WTC11 (cell line): ENCODE measurements at regions not wholly inside any gene's neighbourhood (a gene's known extent, or its start where the extent isn't known, plus 50 kb on each side); places are given as distances from the start of the nearest gene placed in this dataset.

Experiments
- ATAC-seq: fragments of 200-7000 bp; cut with Tn5 transposase; 2 replicates; pipeline ENCODE4 v1.10.0; 2021; ENCODE audit warnings: mild to moderate bottlenecking, moderate library complexity
- CTCF ChIA-PET: fragments of 300-600 bp; sonication (Branson Sonifier 250); formaldehyde crosslinking; loops from one replicate; lab custom pipeline; 2021; ENCODE audit warnings: antibody characterized with exemption; lab: Charles Lee
- POLR2A ChIA-PET: fragments of 350-600 bp; sonication (Branson Sonifier 250); formaldehyde crosslinking; loops from one replicate; lab custom pipeline; 2021; ENCODE audit warnings: antibody characterized with exemption; lab: Charles Lee
- DNase-seq: peaks from one replicate; pipeline ENCODE4 v3.0.0; 2021; ENCODE audit warnings: low spot score
- H3K27ac Mint-ChIP-seq: 2 replicates; pipeline ENCODE4 v1.8.0; 2021; ENCODE audit warnings: mixed read lengths
- H3K27me3 Mint-ChIP-seq: 2 replicates; pipeline ENCODE4 v1.8.0; 2021; ENCODE audit warnings: low read depth, mild to moderate bottlenecking, moderate library complexity, mixed read lengths
- H3K36me3 Mint-ChIP-seq: 2 replicates; pipeline ENCODE4 v1.8.0; 2021; ENCODE audit warnings: mixed read lengths
- H3K4me1 Mint-ChIP-seq: 2 replicates; pipeline ENCODE4 v1.8.0; 2022; ENCODE audit warnings: mixed read lengths
- H3K4me3 Mint-ChIP-seq: 2 replicates; pipeline ENCODE4 v1.8.0; 2021; ENCODE audit warnings: mild to moderate bottlenecking, moderate library complexity, mixed read lengths
- H3K9me3 Mint-ChIP-seq: 2 replicates; pipeline ENCODE4 v1.8.0; 2021; ENCODE audit warnings: mixed read lengths
- FOXJ3 ChIP-seq: sonication (generic); formaldehyde crosslinking; IDR thresholded peaks from 2 replicates; pipeline ENCODE4 v1.9.0; 2021; ENCODE audit warnings: missing genetic modification reagents, mild to moderate bottlenecking, borderline replicate concordance
- GABPB1 ChIP-seq: sonication (generic); formaldehyde crosslinking; IDR thresholded peaks from 2 replicates; pipeline ENCODE4 v1.8.1; 2023; ENCODE audit warnings: mild to moderate bottlenecking, missing genetic modification reagents
- IRF2 ChIP-seq: sonication (generic); formaldehyde crosslinking; IDR thresholded peaks from 2 replicates; pipeline ENCODE4 v1.8.0; 2022; ENCODE audit warnings: low read depth, missing genetic modification reagents, borderline replicate concordance
- MYBL2 ChIP-seq: sonication (generic); formaldehyde crosslinking; IDR thresholded peaks from 2 replicates; pipeline ENCODE4 v1.8.1; 2023; ENCODE audit warnings: mild to moderate bottlenecking, moderate library complexity, missing genetic modification reagents
- NFATC4 ChIP-seq: fragments of 250-450 bp; sonication (Bioruptor Pico); IDR thresholded peaks from 2 replicates; pipeline ENCODE4 v1.9.0; 2021; ENCODE audit warnings: mild to moderate bottlenecking
- NFYB ChIP-seq: sonication (generic); formaldehyde crosslinking; conservative IDR thresholded peaks from 2 replicates; pipeline ENCODE4 v1.8.0; 2022; ENCODE audit warnings: low read depth, missing genetic modification reagents
- NR3C1 ChIP-seq: sonication (generic); formaldehyde crosslinking; conservative IDR thresholded peaks from 2 replicates; pipeline ENCODE4 v1.8.1; 2023; ENCODE audit warnings: low read depth, mild to moderate bottlenecking, missing genetic modification reagents
- SMAD3 ChIP-seq: sonication (generic); formaldehyde crosslinking; IDR thresholded peaks from 2 replicates; pipeline ENCODE4 v1.8.0; 2022; ENCODE audit warnings: missing genetic modification reagents, mild to moderate bottlenecking, borderline replicate concordance
- TCF7 ChIP-seq: sonication (generic); formaldehyde crosslinking; IDR thresholded peaks from 2 replicates; pipeline ENCODE4 v1.8.0; 2022; ENCODE audit warnings: mild to moderate bottlenecking, low read depth, missing genetic modification reagents, moderate library complexity
- TEAD1 ChIP-seq: sonication (generic); formaldehyde crosslinking; IDR thresholded peaks from 2 replicates; pipeline ENCODE4 v1.8.0; 2022; ENCODE audit warnings: mild to moderate bottlenecking, missing genetic modification reagents
- TP53 ChIP-seq: sonication (generic); formaldehyde crosslinking; IDR thresholded peaks from 2 replicates; pipeline ENCODE4 v1.8.1; 2023; ENCODE audit warnings: mild to moderate bottlenecking, missing genetic modification reagents
- ZNF263 ChIP-seq: sonication (generic); formaldehyde crosslinking; IDR thresholded peaks from 2 replicates; pipeline ENCODE4 v1.8.1; 2022; ENCODE audit warnings: low read depth, mild to moderate bottlenecking, moderate library complexity, missing genetic modification reagents
- ZNF396 ChIP-seq: fragments of 250-450 bp; sonication (Bioruptor Pico); IDR thresholded peaks from 2 replicates; pipeline ENCODE4 v1.8.0; 2021; ENCODE audit warnings: mild to moderate bottlenecking, moderate library complexity, borderline replicate concordance
- TF ChIP-seq, protein P1 (sequence below): sonication (generic); formaldehyde crosslinking; IDR thresholded peaks from 2 replicates; pipeline ENCODE4 v1.8.0; 2022; ENCODE audit warnings: mild to moderate bottlenecking, missing genetic modification reagents
- TF ChIP-seq, protein P2 (sequence below): sonication (generic); formaldehyde crosslinking; IDR thresholded peaks from 2 replicates; pipeline ENCODE4 v1.8.1; 2022; ENCODE audit warnings: mild to moderate bottlenecking, moderate library complexity, missing genetic modification reagents
- TF ChIP-seq, protein P3 (sequence below): sonication (generic); formaldehyde crosslinking; IDR thresholded peaks from 2 replicates; pipeline ENCODE4 v1.8.0; 2023; ENCODE audit warnings: mild to moderate bottlenecking, missing genetic modification reagents
- TF ChIP-seq, protein P4 (sequence below): sonication (generic); formaldehyde crosslinking; IDR thresholded peaks from 2 replicates; pipeline ENCODE4 v1.8.0; 2023; ENCODE audit warnings: missing genetic modification reagents

DNA sequence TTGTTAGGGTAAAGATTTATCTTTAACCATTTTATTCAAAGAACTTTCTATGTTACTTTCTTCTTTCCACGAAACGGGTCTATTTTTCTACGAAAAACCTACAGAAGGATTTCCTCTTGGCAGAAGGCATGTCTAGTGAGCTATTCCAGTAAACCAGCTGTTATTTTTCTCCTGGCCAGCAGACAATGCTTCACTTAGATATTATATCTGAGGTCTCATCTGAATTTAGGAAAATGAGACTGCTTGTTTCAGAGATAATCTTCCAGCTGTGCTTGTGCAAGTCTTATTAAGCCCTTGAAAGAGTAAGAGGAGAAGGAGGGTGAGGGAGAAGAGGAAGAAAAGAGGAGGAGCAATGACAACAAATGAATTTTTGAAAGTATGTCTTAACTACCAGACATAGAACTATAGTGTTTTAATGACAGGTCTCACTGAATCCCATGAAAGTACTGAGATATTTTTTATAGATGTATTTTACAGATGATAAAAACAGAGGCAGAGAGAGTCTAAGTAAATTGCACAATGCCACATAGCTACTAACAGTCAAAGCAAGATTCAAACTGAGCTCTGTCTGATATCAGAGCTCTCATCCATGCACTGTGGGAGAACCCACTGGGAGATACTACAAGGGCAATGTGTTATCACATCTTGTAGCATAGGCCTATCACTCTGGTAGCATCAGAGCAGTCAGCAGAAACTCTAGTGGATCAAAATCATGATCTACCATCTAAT, 54.6 kb upstream of the SAMSN1 start:
- H3K4me1 Mint-ChIP-seq, result peaks cover 21% of the 10 kb centered on the region
- no peak for DNase-seq
- POLR2A ChIA-PET, result interaction anchor here (1.0 kb wide), 1 partner anchor 17 kb away, joined by 4 read pairs; no protein-coding TSS in a partner anchor

DNA sequence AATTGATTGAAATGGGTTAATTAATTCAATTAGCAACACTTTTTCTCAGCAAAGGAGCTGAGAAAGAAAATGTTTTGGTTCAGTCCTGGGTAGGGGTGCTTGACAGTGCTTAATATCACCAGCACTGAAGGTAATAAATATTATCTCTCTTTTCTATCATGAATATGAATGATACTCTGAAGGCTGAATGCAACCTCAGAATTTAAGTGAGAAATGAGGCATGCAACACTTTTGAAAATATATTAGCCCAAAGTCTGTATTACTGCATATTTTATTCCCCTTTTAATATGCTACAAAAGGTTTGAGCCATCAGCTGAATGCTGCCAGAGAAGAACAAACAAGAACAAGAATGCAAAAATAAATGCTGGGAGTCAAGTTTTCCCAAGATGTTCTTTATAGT, 52.0 kb upstream of the SAMSN1 start:
- Mint-ChIP-seq H3K27ac (no peak overlapping the region), H3K4me3 (no peak overlapping the region), H3K9me3 (peaks cover 44% of the 10 kb centered on the region), H3K4me1 (peaks cover 16% of the 10 kb centered on the region), H3K36me3 (peaks cover 35% of the 10 kb centered on the region), H3K27me3 (peaks cover 2% of the 10 kb centered on the region)
- no peak for ATAC-seq
- ChIA-PET POLR2A (no interaction called here), CTCF (no interaction called here)
- TF ChIP-seq IRF2 (CRISPR knock-in tag), result no peak
- TF ChIP-seq TP53 (CRISPR knock-in tag), result no peak
- no peak for TF ChIP-seq NFYB (CRISPR knock-in tag)
- TF ChIP-seq SMAD3 (CRISPR knock-in tag), result no peak
- no peak for TF ChIP-seq FOXJ3 (CRISPR knock-in tag)
- no peak for TF ChIP-seq TCF7 (CRISPR knock-in tag)
- TF ChIP-seq, protein P1, sequence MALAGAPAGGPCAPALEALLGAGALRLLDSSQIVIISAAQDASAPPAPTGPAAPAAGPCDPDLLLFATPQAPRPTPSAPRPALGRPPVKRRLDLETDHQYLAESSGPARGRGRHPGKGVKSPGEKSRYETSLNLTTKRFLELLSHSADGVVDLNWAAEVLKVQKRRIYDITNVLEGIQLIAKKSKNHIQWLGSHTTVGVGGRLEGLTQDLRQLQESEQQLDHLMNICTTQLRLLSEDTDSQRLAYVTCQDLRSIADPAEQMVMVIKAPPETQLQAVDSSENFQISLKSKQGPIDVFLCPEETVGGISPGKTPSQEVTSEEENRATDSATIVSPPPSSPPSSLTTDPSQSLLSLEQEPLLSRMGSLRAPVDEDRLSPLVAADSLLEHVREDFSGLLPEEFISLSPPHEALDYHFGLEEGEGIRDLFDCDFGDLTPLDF (CRISPR knock-in tag), result no peak
- no peak for TF ChIP-seq MYBL2 (CRISPR knock-in tag)
- no peak for TF ChIP-seq ZNF396 (CRISPR knock-in tag)
- no peak for TF ChIP-seq GABPB1 (CRISPR knock-in tag)
- TF ChIP-seq, protein P2, sequence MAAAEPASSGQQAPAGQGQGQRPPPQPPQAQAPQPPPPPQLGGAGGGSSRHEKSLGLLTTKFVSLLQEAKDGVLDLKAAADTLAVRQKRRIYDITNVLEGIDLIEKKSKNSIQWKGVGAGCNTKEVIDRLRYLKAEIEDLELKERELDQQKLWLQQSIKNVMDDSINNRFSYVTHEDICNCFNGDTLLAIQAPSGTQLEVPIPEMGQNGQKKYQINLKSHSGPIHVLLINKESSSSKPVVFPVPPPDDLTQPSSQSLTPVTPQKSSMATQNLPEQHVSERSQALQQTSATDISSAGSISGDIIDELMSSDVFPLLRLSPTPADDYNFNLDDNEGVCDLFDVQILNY (CRISPR knock-in tag), result no peak
- no peak for DNase-seq

More for the DNA sequence above, 54.6 kb upstream of the SAMSN1 start:
- Mint-ChIP-seq H3K4me3 (no peak overlapping the region), H3K27me3 (no peaks in the 10 kb centered on the region; the same call in 1 of the 2 replicates), H3K36me3 (peaks cover 36% of the 10 kb centered on the region), H3K9me3 (peaks cover 36% of the 10 kb centered on the region), H3K27ac (no peak overlapping the region)
- no peak for ATAC-seq
- CTCF ChIA-PET, result no interaction called here
- TF ChIP-seq, protein P3, sequence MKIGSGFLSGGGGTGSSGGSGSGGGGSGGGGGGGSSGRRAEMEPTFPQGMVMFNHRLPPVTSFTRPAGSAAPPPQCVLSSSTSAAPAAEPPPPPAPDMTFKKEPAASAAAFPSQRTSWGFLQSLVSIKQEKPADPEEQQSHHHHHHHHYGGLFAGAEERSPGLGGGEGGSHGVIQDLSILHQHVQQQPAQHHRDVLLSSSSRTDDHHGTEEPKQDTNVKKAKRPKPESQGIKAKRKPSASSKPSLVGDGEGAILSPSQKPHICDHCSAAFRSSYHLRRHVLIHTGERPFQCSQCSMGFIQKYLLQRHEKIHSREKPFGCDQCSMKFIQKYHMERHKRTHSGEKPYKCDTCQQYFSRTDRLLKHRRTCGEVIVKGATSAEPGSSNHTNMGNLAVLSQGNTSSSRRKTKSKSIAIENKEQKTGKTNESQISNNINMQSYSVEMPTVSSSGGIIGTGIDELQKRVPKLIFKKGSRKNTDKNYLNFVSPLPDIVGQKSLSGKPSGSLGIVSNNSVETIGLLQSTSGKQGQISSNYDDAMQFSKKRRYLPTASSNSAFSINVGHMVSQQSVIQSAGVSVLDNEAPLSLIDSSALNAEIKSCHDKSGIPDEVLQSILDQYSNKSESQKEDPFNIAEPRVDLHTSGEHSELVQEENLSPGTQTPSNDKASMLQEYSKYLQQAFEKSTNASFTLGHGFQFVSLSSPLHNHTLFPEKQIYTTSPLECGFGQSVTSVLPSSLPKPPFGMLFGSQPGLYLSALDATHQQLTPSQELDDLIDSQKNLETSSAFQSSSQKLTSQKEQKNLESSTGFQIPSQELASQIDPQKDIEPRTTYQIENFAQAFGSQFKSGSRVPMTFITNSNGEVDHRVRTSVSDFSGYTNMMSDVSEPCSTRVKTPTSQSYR, result no peak
- TF ChIP-seq, protein P4, sequence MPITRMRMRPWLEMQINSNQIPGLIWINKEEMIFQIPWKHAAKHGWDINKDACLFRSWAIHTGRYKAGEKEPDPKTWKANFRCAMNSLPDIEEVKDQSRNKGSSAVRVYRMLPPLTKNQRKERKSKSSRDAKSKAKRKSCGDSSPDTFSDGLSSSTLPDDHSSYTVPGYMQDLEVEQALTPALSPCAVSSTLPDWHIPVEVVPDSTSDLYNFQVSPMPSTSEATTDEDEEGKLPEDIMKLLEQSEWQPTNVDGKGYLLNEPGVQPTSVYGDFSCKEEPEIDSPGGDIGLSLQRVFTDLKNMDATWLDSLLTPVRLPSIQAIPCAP (CRISPR knock-in tag), result no peak
- no peak for TF ChIP-seq NFYB (CRISPR knock-in tag)
- TF ChIP-seq ZNF263, result no peak
- TF ChIP-seq TEAD1 (CRISPR knock-in tag), result no peak
- TF ChIP-seq NFATC4 (CRISPR knock-in tag), result no peak
- TF ChIP-seq NR3C1, result no peak
